NOMO-1 (cell line): ENCODE measurements at regions not wholly inside any gene's neighbourhood (a gene's known extent, or its start where the extent isn't known, plus 50 kb on each side); places are given as distances from the start of the nearest gene placed in this dataset.

Experiments
- DNase-seq, 2 experiments: peaks; one replicate each; lab custom pipeline; 2025; ENCODE audit not compliant: unreplicated experiment in 2 of 2; lab: John Stamatoyannopoulos, UW

- no peak for DNase-seq
Measured at GRCh38 chr9:105141976-105142250, 102.5 kb upstream of the SLC44A1 start.

- DNase-seq, result peak; percentile 23 to 57
Measured at GRCh38 chr9:105142406-105143135, 101.9 kb upstream of the SLC44A1 start.

GRCh38 chr9:105143136-105143430 lies 101.4 kb upstream of the SLC44A1 start:
- no peak for DNase-seq

GRCh38 chr9:105144076-105144475 lies 100.4 kb upstream of the SLC44A1 start:
- no peak for DNase-seq

GRCh38 chr9:105144841-105145240 lies 99.6 kb upstream of the SLC44A1 start:
- no peak for DNase-seq

DNA sequence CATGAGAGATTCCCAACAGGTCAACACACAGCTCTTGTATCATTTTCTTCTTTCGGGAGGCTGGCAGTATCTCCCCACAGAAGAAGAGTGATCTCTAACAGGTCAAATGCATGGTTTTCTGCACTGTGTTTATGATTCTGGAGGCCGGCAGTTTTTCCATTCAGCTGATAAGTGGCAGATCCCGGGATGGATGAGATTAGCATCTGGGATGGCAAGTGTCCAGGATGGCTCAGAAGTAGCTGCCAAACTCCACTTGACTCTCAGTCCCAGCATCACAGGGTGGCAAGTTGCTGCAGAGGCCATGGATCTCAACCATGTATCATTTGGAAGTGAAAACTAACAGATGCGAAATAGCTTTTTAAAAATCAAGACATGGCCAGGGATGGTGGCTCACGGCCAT lies 97.8 kb upstream of the SLC44A1 start:
- no peak for DNase-seq

- DNase-seq, result no peak
Measured at GRCh38 chr9:105147110-105147871, 97.2 kb upstream of the SLC44A1 start.

- DNase-seq, result no peak
Measured at GRCh38 chr9:105148328-105149006, 96.0 kb upstream of the SLC44A1 start.

GRCh38 chr9:105150991-105151685 lies 93.3 kb upstream of the SLC44A1 start:
- no peak for DNase-seq

DNA sequence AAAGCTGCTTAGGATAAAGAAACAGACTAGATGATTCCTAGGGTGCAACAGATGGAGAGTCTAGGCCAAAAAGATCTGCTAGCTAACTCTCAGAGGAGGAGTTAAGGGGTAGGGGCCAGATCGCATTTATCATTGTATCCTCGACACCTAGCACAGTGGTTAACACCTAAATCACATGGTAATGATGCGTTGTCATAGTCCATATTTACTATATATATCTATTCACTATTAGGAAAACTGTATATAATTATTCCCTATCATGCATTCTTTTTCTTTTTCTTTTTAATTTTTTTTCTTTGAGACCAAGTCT lies 92.8 kb upstream of the SLC44A1 start:
- DNase-seq, result no peak

DNA sequence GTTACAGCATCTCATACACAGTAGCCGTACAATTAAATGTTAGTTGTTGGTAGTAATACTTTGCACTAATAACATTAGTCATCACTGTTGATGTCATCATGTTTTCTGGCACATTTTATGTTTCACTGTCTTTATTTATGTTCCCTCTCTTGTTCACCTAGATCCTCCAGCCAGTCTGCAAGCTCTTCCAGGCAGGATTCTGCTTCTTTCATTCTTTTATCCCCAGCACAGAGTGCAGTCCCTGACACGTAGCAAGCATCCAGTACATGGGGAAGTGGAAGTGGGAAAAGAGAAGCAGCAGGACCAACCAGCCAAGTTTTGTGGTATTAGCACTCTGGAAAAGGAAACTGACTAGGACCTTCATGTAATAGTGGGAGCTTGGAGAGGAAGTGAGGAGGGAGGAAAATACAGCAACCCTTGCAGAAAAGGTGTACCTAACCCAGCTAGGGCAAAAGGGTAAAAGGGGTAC lies 89.7 kb upstream of the SLC44A1 start:
- DNase-seq, result peak; percentile 29 to 61

GRCh38 chr9:105157171-105157583 lies 87.3 kb upstream of the SLC44A1 start:
- DNase-seq, result peak; percentile 60 to 86

GRCh38 chr9:105158020-105158419 lies 86.4 kb upstream of the SLC44A1 start:
- DNase-seq, result no peak

DNA sequence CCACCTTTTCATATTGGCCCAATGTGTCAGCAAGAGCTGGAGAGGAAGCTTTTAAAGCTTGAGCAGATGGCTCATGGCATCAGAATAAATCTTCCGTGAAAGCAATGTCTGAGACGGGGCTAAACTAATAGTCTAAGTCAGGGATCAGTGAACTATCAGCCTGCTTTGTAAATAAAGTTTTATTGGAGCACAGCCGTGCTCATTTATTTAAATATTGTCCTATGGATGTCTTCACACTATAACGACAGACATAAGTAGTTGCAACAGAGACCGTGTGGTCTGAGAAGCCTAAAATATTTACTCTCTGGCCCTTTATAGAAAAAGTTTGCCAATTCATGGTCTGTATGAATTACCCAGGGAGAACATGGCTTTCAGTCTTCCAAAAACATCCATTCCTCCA lies 85.6 kb upstream of the SLC44A1 start:
- no peak for DNase-seq

DNA sequence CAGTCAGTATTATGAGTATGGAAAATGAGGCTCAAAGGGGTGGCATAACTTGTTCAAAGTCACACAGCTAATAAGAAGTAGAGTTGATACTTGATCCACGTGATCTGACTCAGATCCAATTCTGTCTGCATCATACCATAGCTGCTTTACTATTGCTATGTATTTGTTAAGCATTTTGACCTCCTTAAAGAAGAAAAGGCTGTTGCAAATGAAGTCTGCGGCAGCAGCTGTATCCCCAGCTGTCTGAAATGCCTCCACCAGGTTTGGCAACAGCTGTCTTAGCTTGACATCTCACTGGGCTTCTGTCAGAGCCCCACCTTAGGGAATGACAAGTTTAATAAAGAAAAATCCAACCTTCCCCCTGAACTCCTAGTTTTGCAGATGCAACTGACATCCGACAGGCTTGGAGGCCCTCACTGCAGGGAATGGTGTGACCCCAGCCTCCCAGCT lies 75.6 kb upstream of the SLC44A1 start:
- no peak for DNase-seq

- DNase-seq, result no peak
Measured at GRCh38 chr9:105171076-105171475, 73.4 kb upstream of the SLC44A1 start.

- DNase-seq, result no peak
Measured at GRCh38 chr9:105171589-105171988, 72.9 kb upstream of the SLC44A1 start.

GRCh38 chr9:105172436-105172835 lies 72.0 kb upstream of the SLC44A1 start:
- DNase-seq, result no peak

DNA sequence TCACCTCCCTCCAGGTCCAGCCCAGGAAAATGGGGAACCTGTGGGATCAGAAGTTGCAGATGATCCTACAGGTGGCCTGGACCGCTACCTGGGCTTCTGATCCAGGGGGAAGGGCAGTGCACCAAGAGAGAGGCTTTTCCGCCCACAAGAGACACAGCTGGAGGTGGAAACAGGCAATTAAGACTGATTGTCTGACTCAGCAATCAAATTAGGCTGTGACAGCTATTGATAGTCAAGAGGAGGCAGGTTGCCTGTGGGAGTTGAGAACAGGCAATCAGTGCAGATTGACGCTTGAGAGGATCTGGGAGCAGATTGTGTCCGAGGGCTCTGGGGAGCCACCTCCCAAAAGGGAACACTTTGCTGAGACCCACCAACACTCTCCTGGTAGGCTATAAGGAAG lies 71.1 kb upstream of the SLC44A1 start:
- no peak for DNase-seq

DNA sequence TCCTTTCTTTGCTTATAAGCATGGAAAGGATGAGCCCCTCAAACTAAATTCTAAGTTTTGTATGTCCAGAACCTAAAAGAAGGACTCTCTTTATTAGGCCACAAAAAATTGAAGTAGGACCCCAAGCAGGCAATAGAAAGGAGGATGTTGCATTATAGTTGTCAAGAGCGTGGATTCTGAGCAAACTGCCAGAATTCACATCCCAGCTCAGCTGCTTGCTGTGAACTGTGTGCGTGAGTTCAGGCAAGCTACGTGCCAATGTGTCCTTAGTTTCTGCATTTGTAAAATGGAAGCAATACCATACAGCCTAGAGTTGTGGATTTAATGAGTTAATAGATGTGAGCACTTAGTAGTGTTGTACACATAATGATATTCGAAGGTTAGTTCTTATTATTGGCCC lies 70.6 kb upstream of the SLC44A1 start:
- DNase-seq, result no peak

DNA sequence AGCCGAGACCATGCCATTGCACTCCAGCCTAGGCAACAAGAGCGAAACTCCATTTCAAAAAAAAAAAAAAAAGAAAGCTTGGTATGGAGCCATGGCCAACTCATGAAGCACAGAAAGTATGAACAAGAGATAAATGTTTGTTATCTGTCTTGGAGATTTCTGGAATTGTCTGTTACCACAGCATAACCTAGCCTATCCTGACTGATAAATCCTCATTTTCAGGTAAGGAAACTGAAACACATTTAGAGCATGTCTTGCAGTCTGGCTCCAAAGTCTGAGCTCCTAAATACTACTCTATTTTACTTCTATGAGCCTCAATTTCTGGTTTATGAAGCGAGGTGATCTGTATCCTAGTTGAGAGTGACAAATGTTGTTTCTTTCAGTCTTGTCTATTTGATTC lies 68.3 kb upstream of the SLC44A1 start:
- DNase-seq, result no peak

GRCh38 chr9:105178076-105178475 lies 66.4 kb upstream of the SLC44A1 start:
- DNase-seq, result no peak
